ENCODE measurements at regions not wholly inside any gene's neighbourhood (a gene's known extent, or its start where the extent isn't known, plus 50 kb on each side); places are given as distances from the start of the nearest gene placed in this dataset.

DNA sequence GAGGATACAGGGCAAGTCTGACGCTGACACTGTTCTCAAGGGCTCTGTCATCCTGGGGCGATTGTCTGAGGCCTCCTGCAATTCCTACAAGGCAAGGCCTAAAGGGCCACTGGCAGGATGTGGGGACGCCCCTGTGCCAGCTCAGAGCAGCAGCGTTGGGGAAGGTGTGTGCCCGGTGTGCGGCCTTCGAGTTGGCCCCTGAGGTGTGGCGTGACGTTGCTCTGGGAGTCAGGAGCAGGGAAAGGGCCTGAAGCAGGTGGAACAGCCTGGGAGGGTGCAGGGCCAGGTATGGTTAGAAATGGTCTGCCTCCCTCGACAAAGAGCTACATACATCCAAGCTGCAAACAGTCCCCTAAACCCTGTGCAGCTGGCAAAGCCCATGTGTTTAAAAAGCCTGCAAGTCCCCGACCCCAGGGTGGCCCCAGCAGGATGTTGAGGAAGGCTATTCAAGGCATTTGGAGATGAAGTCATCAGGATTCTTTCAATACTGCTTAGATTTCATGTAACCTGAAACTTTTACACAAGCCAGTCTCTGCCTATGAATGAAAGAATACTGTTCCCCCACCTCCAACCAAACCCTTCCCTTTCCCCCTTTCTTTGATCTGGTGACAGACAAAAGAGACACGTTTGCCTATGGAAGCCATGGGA, 142.5 kb upstream of the TNS3 start:
- no peak for DNase-seq

DNA sequence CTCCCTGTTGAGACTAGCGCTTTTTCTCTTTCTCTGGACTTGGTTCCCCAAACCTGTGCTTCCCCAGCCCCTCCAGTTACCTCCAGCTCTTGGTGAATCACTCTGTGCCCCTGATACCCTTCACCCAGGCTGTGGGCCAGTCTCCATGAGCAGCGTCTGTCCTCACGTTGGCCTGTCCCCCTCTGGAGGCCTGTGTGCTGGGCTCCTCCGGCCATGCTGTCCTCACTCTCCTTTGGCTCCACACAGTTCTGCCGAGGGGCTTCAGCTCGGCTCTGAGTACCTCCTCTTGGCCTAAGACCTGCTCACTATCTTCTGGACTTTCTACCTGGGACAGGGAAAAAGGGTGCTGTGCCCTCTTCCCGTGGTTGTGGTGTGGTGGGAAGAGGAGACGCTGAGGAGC, 140.2 kb upstream of the TNS3 start:
- DNase-seq = no peak

GRCh38 chr7:47721670-47722069, 139.8 kb upstream of the TNS3 start:
- no peak for DNase-seq

- DNase-seq = no peak
Observed at GRCh38 chr7:47720907-47721244, 139.0 kb upstream of the TNS3 start.

GRCh38 chr7:47720141-47720906, 138.4 kb upstream of the TNS3 start:
- DNase-seq = no peak

- DNase-seq = no peak
Observed at GRCh38 chr7:47719675-47720074, 137.8 kb upstream of the TNS3 start.

- no peak for DNase-seq
Observed at GRCh38 chr7:47715631-47716068, 133.7 kb upstream of the TNS3 start.

DNA sequence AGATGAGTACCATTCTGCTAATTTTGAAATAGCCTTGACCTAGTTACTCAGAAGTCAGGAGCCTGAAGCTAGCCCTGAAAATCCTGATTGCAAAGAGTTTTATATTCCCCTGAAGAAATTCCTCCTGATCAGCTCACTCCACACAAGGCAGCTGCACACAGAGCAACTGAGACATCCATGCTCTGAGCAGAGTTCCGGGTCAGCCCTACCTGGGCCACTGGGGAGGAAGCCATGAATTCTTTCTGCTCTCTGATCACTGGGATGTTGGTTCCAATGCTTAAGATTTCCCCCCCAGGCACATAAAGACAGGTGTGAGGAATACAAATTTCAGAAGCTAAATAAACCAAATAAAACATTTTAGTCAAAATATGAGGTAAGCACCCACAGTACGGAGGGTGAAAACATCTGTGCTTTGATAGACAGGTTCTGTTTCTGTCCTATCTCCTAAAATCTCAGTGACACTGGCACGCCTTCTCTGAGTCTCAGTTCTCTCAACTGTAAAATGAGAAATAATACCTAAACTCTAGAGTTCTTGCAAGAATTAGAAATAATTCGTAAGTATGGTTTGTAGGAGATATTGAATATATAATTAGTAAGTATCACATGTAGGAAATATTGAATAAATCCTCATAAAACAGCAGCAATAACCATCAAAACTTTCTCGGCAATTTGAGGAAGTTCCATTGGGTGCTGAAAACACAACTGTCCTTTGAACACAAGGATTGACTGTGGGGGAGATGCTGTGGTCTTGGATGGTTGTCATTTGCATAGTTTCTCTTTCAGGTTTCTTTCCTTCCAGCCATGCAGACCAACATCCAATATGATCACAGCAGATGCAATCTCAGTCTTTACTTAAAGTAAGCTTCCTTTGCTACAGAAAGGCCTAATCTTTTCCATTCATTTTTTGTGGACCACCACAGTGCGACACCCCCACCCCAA, 133.0 kb upstream of the TNS3 start:
- DNase-seq = no peak

DNA sequence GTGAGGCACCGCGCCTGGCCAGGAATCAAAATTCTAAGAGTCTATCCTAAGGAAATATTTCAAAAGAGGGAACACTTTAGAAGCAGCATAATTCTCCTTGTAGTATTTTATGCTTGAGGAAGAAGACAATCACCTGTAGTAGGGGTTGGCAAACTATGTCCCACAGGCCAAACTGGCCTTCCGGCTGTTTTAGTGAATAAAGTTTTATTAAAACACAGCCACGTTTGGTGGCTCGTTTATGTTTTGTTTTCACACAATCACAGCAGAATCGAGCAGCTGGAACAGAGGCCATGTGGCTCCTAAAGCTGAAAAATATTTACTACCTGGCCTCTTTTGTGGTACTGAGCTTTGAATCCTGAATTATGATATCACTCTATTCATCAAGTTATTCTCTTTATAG, 131.7 kb upstream of the TNS3 start:
- no peak for DNase-seq

GRCh38 chr7:47712416-47712815, 130.5 kb upstream of the TNS3 start:
- DNase-seq = no peak

DNA sequence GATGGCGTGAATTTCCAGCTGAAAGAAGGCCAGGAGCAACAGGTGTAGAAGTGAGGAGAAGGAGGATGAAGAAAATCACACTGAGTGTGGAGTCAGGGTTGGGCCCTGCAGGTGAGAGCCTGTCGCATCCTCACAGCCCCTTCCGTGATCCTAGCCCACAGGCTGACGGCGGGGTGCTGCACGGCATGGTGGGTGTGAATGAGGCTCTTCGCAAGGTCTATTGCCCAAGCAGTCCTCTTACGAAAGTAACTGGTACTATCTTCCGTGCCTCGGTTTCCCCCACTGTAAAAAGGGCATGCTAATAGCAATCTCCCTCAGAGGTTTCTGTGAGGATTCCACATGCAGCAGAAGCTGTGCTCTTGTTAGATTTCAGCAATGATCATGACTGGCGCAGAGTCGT, 129.9 kb upstream of the TNS3 start:
- no peak for DNase-seq

GRCh38 chr7:47710201-47710935, 128.5 kb upstream of the TNS3 start:
- DNase-seq = no peak

- DNase-seq = no peak
Observed at GRCh38 chr7:47709451-47709850, 127.5 kb upstream of the TNS3 start.

GRCh38 chr7:47709051-47709450, 127.1 kb upstream of the TNS3 start:
- DNase-seq = no peak

DNA sequence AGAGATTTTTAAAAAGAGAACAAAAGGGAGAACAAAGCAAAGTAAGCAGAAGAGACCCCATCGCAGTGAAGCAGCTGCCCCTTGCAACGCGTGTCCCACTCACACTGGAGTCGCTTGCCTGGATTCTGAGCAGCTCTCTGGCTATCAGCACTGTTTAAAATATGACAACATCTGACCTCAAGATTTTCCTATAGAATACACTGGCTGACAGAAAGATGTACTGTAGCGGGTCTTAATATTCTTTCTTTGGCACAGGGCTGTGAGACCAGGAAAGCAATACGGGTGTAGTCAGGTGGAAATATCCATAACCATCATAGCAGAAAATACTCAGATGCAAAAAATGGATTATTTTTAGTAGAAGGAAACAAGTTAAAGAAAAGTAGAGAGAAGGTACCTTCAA, 125.7 kb upstream of the TNS3 start:
- no peak for DNase-seq

DNA sequence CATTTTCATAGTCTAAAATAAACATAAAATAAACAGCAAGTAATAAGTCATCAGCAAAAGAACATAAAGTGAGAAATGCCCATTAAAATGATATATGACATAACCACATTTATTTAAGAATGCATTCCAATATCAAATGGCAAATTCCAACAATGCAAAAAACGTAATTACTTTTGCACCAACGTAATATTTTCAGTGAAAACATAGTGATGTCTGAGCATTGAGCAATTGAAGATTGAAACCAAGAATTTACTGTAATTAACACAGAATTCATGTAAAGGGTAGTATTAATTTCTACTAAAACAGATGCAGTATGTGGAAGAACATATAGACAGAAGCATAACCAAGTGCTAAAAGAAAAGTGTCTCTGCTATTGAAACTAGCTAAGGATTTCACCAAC, 123.0 kb upstream of the TNS3 start:
- DNase-seq = no peak

DNA sequence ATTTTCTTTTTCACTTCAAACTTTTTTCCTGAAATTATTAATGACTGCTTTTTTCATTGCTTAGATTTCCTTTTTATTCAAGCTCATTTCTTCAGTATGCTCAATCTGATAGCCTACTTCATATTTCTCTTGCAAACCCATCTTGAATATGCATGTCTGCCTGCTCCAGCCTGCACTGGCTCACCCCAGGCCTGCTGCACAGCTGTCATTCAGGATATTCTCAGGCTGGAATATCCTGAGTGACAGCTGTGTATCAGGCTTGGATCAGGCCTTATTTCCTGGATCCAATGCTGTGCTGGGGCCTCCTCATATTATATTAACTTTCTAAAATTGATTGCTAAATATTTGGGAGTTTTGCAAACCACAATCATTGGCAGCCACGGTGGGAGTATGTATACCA, 120.2 kb upstream of the TNS3 start:
- no peak for DNase-seq

- DNase-seq = no peak
Observed at GRCh38 chr7:47698386-47698785, 116.5 kb upstream of the TNS3 start.

DNA sequence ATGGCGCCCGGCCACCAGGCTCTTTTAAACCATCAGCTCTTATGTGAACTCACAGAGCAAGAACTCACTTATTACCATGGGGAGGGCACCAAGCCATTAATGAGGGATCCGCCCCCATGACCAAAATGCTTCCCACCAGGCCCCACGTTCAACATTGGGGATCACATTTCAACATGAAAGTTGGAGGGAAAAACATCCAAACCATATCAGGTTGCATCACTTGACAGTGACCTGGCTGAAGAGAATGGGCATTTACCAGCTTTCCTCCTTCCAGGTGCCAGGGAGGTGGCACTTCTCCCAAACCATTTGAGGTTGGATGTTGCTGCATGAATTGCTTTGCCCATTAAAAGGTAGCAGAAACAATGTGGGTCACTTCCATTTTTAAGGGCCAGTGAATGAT, 115.6 kb upstream of the TNS3 start:
- DNase-seq = no peak

- no peak for DNase-seq
Observed at GRCh38 chr7:47696152-47696710, 114.3 kb upstream of the TNS3 start.

DNA sequence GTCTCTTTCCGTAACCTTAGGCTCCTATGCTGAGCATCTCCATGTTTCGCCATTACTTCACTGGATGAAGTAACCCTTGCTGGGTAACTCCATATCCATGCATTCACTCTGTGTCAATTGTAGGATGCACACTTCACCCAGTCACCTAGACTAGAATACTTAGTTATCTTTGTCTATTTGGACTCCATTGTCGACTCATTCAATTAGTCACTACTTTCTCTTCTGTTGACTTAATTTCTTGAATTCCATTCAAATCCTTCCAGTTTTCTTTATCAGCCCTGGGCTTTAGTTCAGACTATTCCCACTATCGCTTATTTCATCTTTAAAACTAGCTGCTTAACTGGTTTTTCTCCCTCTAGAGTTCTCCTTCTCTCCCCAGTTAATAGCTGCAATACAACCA, 111.3 kb upstream of the TNS3 start:
- DNase-seq = no peak

DNA sequence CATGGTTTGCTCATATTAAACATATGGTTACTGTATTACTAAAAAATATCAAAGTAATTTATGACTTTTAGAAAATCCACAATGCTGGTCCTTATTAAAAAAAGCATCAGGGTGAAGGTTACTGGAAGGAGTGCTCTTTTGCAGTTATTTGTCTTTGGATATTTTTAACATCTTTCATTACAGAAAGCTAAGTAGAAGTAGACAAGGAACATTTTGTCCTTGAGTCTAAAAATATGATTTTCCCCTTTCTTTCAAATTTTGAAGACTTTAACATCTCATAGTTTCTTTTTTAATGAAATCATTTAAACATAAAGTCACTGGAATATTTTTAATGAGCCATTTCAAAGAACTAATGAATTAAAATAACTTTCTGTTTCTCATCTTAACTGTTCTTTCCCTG, 110.1 kb upstream of the TNS3 start:
- DNase-seq = no peak
